HepG2 (cell line): ENCODE measurements at regions not wholly inside any gene's neighbourhood (a gene's known extent, or its start where the extent isn't known, plus 50 kb on each side); places are given as distances from the start of the nearest gene placed in this dataset.

Experiments used
- CBX5 ChIP-seq: sonication (generic); formaldehyde crosslinking; IDR thresholded peaks from 2 replicates; pipeline ENCODE4 v1.4.0; 2020; ENCODE audit warnings: missing genetic modification reagents, borderline replicate concordance
- CTCF ChIP-seq: sonication (generic); formaldehyde crosslinking; IDR thresholded peaks from 2 replicates; pipeline ENCODE4 v1.5.0; 2020; ENCODE audit warnings: mild to moderate bottlenecking, missing genetic modification reagents, moderate library complexity
- FOXA1 ChIP-seq, 2 experiments: fragments of 450-650 bp in 1 of 2; sonication (generic) in 1 of 2; formaldehyde crosslinking in 1 of 2; IDR thresholded peaks; 2 replicates each; pipeline versions ENCODE4 v1.4.0 to v1.6.1; 2016 to 2020; ENCODE audit warnings: missing genetic modification reagents in 1 of 2
- HNRNPH1 ChIP-seq: fragments of 200-400 bp; formaldehyde crosslinking; optimal IDR thresholded peaks from 2 replicates; pipeline ENCODE3; 2017; ENCODE audit warnings: mild to moderate bottlenecking, low read depth, low read length
- LCORL ChIP-seq, 2 experiments: fragments of 450-650 bp in 1 of 2; sonication (generic) in 1 of 2; formaldehyde crosslinking in 1 of 2; IDR thresholded peaks; 2 replicates each; pipeline versions ENCODE4 v1.5.0 to v1.6.1; 2017 to 2020; ENCODE audit warnings: antibody characterized with exemption in 1 of 2, missing genetic modification reagents in 1 of 2
- MBNL3 ChIP-seq: fragments of 250-450 bp; sonication (Bioruptor Pico); conservative IDR thresholded peaks from 2 replicates; pipeline ENCODE4 v1.8.0; 2022; ENCODE audit warnings: mild to moderate bottlenecking, inconsistent platforms
- NONO ChIP-seq, 2 experiments: fragments of 450-650 bp in 1 of 2; sonication (generic) in 1 of 2; formaldehyde crosslinking in 1 of 2; IDR thresholded peaks in 1 of 2; conservative IDR thresholded peaks in 1 of 2; 2 replicates each; pipeline versions ENCODE4 v1.6.1 to v1.8.0; 2017 to 2022; ENCODE audit warnings: mild to moderate bottlenecking in 1 of 2, missing genetic modification reagents in 1 of 2, moderate library complexity in 1 of 2
- POLR2AphosphoS5 ChIP-seq: IDR thresholded peaks from 2 replicates; pipeline ENCODE4 v1.6.1; 2012; ENCODE audit warnings: low read depth, low read length
- SP1 ChIP-seq, 2 experiments: fragments of 450-650 bp in 1 of 2; sonication (generic) in 1 of 2; formaldehyde crosslinking in 1 of 2; IDR thresholded peaks; 2 replicates each; pipeline versions ENCODE4 v1.4.0 to v1.6.1; 2016 to 2020; ENCODE audit warnings: missing genetic modification reagents in 1 of 2
- TCF7 ChIP-seq: sonication (generic); IDR thresholded peaks from 2 replicates; pipeline ENCODE4 v1.6.1; 2016; ENCODE audit warnings: antibody characterized with exemption, low read depth
- ZBTB49 ChIP-seq: sonication (generic); formaldehyde crosslinking; IDR thresholded peaks from 2 replicates; pipeline ENCODE4 v1.4.0; 2020; ENCODE audit warnings: missing genetic modification reagents, borderline replicate concordance
- ZSCAN29 ChIP-seq: sonication (generic); formaldehyde crosslinking; conservative IDR thresholded peaks from 2 replicates; pipeline ENCODE4 v1.4.0; 2020; ENCODE audit warnings: mild to moderate bottlenecking, missing genetic modification reagents
- TF ChIP-seq, protein P1 (sequence below): sonication (generic); formaldehyde crosslinking; IDR thresholded peaks from 2 replicates; pipeline ENCODE4 v1.8.0; 2022; ENCODE audit warnings: missing genetic modification reagents, mild to moderate bottlenecking, inconsistent platforms, borderline replicate concordance

DNA sequence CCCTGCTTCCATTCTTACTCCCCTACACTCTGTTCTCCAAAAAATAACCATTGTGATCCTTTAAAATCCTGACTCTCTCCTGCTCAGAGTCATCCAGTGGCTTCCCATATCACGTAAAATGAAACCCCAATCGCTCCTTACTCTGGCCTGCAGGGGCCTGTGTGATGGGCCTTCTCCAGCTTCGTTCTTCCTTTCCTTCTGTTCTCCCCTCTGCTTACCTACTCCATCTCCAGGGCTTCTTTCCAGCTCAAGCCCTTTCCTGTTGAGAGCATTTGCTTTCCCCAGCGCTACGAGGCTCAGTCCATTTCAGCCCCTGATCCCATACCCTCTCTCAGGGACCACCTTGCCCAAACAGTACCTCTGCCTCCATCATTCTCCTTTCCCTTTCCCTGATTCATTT is 144.4 kb upstream of the ARHGAP5 start:
- no peak for TF ChIP-seq ZSCAN29
- no peak for TF ChIP-seq CTCF (CRISPR knock-in tag)
- TF ChIP-seq NONO (IDR thresholded peaks at IDR 0.05), result no peak
- no peak for TF ChIP-seq NONO (CRISPR knock-in tag; conservative IDR thresholded peaks at IDR 0.05)
- no peak for TF ChIP-seq ZBTB49
- TF ChIP-seq HNRNPH1, result no peak
- no peak for TF ChIP-seq FOXA1 (IDR thresholded peaks at IDR 0.05)
- no peak for TF ChIP-seq FOXA1 (CRISPR knock-in tag; IDR thresholded peaks at IDR 0.05)
- TF ChIP-seq SP1 (IDR thresholded peaks at IDR 0.05), result no peak
- TF ChIP-seq SP1 (CRISPR knock-in tag; IDR thresholded peaks at IDR 0.05), result no peak
- TF ChIP-seq POLR2AphosphoS5, result no peak
- TF ChIP-seq, protein P1, sequence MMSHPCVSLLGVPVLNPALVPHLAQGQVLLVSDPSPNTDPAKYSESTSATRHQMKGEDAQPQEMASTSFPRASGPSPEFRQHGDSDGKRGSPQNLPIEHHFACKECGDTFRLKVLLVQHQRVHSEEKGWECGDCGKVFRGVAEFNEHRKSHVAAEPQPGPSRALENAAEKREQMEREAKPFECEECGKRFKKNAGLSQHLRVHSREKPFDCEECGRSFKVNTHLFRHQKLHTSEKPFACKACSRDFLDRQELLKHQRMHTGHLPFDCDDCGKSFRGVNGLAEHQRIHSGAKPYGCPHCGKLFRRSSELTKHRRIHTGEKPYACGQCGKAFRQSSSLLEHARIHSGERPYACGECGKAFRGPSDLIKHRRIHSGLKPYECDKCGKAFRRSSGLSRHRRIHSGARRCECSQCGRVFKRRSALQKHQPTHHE, result no peak
- no peak for TF ChIP-seq LCORL (IDR thresholded peaks at IDR 0.05)
- TF ChIP-seq LCORL (CRISPR knock-in tag; IDR thresholded peaks at IDR 0.05), result no peak
- no peak for TF ChIP-seq TCF7
- no peak for TF ChIP-seq CBX5 (CRISPR knock-in tag)
- TF ChIP-seq MBNL3 (CRISPR knock-in tag), result no peak
